ENCODE measurements at regions not wholly inside any gene's neighbourhood (a gene's known extent, or its start where the extent isn't known, plus 50 kb on each side); places are given as distances from the start of the nearest gene placed in this dataset.

DNA sequence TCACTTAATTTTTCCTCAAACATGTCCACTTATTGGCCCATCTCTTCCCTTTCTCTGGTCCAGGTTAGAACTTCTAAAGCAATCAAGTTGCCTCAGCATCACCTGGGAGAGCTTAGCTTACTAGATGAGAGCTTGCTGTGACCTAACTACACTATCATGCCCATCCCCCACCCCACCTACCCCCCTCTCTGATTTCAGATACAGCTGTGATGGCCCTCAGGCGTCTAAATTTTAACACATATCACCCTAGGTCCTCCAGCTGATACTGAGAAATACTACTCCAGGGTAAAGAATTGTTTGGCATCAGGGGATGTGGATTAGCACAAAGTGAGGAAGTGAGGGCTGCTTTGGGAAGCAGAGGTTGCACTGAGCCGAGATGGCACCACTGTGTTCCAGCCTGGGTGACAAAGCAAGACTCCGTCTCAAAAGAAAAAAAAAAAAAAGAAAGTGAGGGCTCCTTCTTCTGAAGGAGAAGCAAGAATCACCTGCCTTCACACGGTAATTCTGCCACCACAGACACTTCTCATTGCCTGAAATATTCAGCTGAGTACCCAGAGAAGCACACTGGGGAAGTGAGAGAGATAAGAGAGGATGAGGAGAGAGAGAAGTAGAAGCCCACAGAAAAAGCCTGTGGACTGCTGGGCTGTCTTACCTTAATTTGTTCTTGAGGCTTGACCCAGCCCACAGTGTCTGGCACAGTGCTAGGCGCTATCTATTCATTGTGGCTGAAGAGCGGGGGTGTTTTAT is 263.4 kb downstream of the ASXL3 start:
- TF ChIP-seq, protein P1, sequence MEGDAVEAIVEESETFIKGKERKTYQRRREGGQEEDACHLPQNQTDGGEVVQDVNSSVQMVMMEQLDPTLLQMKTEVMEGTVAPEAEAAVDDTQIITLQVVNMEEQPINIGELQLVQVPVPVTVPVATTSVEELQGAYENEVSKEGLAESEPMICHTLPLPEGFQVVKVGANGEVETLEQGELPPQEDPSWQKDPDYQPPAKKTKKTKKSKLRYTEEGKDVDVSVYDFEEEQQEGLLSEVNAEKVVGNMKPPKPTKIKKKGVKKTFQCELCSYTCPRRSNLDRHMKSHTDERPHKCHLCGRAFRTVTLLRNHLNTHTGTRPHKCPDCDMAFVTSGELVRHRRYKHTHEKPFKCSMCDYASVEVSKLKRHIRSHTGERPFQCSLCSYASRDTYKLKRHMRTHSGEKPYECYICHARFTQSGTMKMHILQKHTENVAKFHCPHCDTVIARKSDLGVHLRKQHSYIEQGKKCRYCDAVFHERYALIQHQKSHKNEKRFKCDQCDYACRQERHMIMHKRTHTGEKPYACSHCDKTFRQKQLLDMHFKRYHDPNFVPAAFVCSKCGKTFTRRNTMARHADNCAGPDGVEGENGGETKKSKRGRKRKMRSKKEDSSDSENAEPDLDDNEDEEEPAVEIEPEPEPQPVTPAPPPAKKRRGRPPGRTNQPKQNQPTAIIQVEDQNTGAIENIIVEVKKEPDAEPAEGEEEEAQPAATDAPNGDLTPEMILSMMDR (IDR thresholded peaks at IDR 0.05): no peak
- no peak for TF ChIP-seq ZFX (IDR thresholded peaks at IDR 0.05; ENCODE audit: borderline replicate concordance)
